GM18907 (cell line): ENCODE measurements at regions not wholly inside any gene's neighbourhood (a gene's known extent, or its start where the extent isn't known, plus 50 kb on each side); places are given as distances from the start of the nearest gene placed in this dataset.
"Not testable (repeated sequence)": the region's sequence is repeated elsewhere in the genome, so short reads cannot be mapped to it uniquely, and the experiment has no call there.

Experiments
- ATAC-seq: cut with Tn5 transposase; IDR thresholded peaks from one replicate; pipeline ENCODE4 v1.9.1; 2021; ENCODE audit warnings: mild to moderate bottlenecking, moderate library complexity; ENCODE audit not compliant: unreplicated experiment

GRCh38 chr12:23349564-23349963 is 599.9 kb downstream of the SOX5 start:
- ATAC-seq: no peak

- peak; percentile 93 for ATAC-seq
These were observed 598.7 kb downstream of the SOX5 start for GRCh38 chr12:23350808-23351207.

- no peak for ATAC-seq
These were observed 596.8 kb downstream of the SOX5 start for GRCh38 chr12:23352670-23353069.

- ATAC-seq: no peak
These were observed 594.7 kb downstream of the SOX5 start for GRCh38 chr12:23354800-23355199.

- ATAC-seq: no peak
These were observed 593.0 kb downstream of the SOX5 start for GRCh38 chr12:23356440-23356839.

- no peak for ATAC-seq
These were observed 592.4 kb downstream of the SOX5 start for GRCh38 chr12:23356927-23357708.

- no peak for ATAC-seq
These were observed 589.3 kb downstream of the SOX5 start for GRCh38 chr12:23359975-23360701.

- ATAC-seq: no peak
These were observed 587.5 kb downstream of the SOX5 start for GRCh38 chr12:23361971-23362370.

GRCh38 chr12:23368590-23368989 is 580.9 kb downstream of the SOX5 start:
- ATAC-seq: no peak

GRCh38 chr12:23375621-23376020 is 573.8 kb downstream of the SOX5 start:
- ATAC-seq: no peak

- ATAC-seq: no peak
These were observed 573.2 kb downstream of the SOX5 start for GRCh38 chr12:23376238-23376637.

- no peak for ATAC-seq
These were observed 568.9 kb downstream of the SOX5 start for GRCh38 chr12:23380419-23381100.

GRCh38 chr12:23388898-23389297 is 560.6 kb downstream of the SOX5 start:
- ATAC-seq: not testable (repeated sequence)

- ATAC-seq: not testable (repeated sequence)
These were observed 560.2 kb downstream of the SOX5 start for GRCh38 chr12:23389315-23389714.

GRCh38 chr12:23399402-23399933 is 550.0 kb downstream of the SOX5 start:
- no peak for ATAC-seq

- no peak for ATAC-seq
These were observed 534.3 kb downstream of the SOX5 start for GRCh38 chr12:23415180-23415579.

- no peak for ATAC-seq
These were observed 527.9 kb downstream of the SOX5 start for GRCh38 chr12:23421556-23421955.

GRCh38 chr12:23423097-23423687 is 526.3 kb downstream of the SOX5 start:
- no peak for ATAC-seq

- no peak for ATAC-seq
These were observed 525.7 kb downstream of the SOX5 start for GRCh38 chr12:23423796-23424195.

GRCh38 chr12:23424685-23425084 is 524.8 kb downstream of the SOX5 start:
- no peak for ATAC-seq

- ATAC-seq: no peak
These were observed 523.1 kb downstream of the SOX5 start for GRCh38 chr12:23426328-23426727.
